Fibroblast of skin of left quadriceps (primary cell): ENCODE measurements at regions not wholly inside any gene's neighbourhood (a gene's known extent, or its start where the extent isn't known, plus 50 kb on each side); places are given as distances from the start of the nearest gene placed in this dataset.

ENCODE experiments used
- DNase-seq, 2 experiments: peaks; one replicate each; pipeline ENCODE4 v3.0.0-alpha.2; 2013; ENCODE audit warnings: low read depth in 2 of 2

DNA sequence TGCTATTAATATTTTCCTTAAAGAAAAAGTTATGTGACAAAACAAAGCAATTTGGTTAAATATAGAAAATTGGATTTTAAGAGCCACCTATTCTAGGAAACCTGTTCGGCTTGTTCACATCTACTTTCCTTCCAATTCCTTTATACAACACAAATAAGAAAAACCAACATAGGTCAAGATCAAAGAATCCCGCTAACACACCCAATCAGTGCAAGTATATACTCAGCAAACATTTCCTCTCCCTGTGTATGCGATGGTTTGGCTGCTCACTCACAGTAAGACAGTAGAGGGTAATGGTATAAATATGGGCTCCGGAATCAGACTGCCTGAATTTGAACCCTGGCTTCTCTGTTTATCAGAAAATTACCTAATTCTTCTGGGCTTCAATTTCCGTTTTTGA lies 757.5 kb upstream of the ZNF608 start:
- no peak for DNase-seq

- DNase-seq = no peak
Observed at GRCh38 chr5:125505115-125505514, 758.7 kb upstream of the ZNF608 start.

DNA sequence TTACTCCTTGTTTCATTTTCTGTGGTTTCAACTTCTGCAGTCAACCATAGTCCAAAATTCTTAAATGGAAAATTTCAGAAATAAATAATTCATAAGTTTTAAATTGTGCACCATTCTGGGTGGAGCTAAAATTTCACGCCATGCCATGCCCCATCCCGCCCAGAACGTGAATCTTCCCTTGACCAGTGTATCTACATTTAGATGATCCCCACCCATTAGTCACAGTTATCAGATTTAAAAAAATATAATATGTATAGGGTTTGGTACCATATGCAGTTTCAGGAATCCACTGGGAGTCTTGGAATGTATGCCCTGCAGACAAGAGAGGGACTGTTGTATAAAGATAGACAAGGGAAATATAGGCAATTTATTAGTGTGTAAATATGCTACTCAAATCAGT lies 759.7 kb upstream of the ZNF608 start:
- no peak for DNase-seq

GRCh38 chr5:125508225-125508624 lies 761.8 kb upstream of the ZNF608 start:
- DNase-seq = no peak

DNA sequence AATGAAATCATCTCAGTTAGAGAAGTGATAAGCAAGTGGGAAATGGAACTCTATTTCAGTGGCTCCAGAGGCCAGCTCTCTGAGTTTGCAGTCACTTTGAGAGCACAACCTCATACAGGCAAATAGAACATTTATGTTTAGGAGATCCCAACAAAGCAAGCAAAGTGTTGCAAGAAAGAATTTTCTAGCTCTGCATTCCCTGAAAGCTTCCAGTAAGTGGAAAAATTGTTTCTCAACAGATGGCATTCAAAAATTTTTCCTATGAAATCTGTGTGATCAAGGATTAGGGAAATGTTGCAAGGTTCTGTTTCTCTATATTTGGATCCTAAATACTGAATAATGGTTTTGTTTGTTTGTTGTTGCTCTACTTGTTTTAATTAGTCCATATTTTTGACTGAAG lies 764.2 kb upstream of the ZNF608 start:
- no peak for DNase-seq

GRCh38 chr5:125517973-125518550 lies 771.6 kb upstream of the ZNF608 start:
- DNase-seq = no peak

GRCh38 chr5:125521289-125521688 lies 774.9 kb upstream of the ZNF608 start:
- DNase-seq = no peak

DNA sequence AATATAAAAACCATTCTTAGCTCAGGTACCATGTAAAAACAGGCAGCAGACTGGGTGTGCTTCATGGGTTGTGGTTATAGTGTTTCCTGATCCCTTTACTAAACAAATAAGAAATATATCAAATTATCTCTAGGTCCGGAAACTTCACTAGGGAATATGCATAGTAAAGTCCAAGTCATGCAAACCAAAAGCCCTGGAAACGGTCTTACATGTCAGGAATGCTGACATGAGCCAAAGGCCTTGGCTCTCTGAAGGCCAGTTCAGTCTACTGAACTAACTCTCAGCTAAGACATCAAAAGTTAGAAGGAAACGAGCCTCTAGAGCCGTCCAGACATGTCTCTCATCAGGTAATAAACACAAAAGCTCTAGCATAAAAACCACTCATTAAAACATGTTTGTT lies 778.9 kb upstream of the ZNF608 start:
- no peak for DNase-seq

- no peak for DNase-seq
Observed at GRCh38 chr5:125526966-125527365, 780.5 kb upstream of the ZNF608 start.

- no peak for DNase-seq
Observed at GRCh38 chr5:125528881-125529280, 782.4 kb upstream of the ZNF608 start.

DNA sequence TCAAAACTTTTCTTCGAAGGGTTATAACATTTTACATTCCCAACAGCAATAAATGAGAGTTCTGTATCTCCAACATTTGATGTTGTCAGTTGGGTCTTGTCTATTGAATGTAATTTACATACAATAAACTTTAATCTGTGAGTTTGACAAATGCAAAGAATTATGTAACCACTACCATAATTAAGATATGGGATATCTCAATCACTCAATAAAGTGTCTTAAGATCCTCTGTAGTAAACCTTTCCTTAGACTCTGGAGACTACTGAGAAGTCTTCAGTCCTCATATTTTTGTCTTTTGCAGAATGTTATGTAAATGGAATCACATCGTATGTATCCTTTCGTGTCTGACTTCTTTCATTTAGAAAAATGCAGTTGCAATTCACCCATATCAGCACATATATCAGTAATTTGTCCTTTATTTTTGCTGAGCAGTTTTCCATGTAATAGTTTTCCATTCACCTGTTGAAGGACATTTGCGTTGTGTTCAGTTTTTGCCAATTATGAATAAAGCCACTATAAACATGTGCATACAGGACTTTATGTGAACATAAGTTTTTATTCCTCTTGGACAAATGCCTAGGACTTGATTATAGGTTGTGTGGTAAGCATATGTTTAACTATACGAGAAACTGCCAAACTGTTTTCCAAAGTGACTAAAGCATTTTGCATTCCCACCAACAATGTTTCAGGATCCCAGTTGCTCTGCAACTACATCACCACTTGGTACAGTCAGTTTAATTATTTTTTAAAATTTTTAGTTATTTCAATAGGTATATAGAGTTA lies 784.6 kb upstream of the ZNF608 start:
- DNase-seq = peak; percentile 13 to 15

GRCh38 chr5:125536095-125536494 lies 789.7 kb upstream of the ZNF608 start:
- DNase-seq = no peak

GRCh38 chr5:125536582-125536981 lies 790.1 kb upstream of the ZNF608 start:
- peak; percentile 63 to 67 for DNase-seq

DNA sequence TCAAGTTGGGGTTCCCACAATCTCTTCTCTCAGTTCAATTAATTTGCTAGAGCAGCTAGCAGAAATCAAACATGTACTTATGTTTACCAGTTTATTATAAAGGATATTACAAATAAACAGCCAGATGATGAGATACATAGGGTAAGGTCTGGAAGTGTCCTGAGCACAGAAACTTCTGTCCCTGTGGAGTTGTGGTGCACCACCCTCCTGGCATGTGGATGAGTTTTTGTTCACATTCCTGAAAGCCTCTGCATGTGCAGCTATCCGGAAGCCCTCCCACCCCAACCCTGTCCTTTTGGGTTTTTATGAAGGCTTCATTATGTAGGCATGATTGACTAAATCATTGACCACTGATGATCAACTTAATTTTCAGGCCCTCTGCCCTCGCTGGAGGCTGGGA lies 791.2 kb upstream of the ZNF608 start:
- DNase-seq = no peak

- no peak for DNase-seq
Observed at GRCh38 chr5:125538469-125538868, 792.0 kb upstream of the ZNF608 start.

DNA sequence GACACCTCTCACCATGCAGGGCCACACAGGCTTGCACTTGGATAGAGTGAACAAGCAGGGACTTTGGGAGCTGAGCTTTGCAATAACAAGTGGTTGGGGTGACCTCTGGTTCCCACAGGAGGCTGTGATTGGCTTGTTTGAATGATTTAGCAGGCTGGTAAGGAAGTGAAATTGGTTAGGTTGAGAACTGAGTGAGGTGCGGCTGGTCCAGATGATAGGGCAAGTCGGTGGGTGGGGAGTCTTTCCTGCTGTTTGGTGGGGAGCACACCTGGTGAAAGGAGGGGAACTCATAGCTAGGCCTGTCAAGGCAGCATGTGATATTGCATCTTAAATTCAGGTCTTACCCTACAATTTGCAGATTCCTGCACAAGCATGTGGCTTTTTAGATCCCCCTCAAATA lies 794.6 kb upstream of the ZNF608 start:
- DNase-seq = no peak

DNA sequence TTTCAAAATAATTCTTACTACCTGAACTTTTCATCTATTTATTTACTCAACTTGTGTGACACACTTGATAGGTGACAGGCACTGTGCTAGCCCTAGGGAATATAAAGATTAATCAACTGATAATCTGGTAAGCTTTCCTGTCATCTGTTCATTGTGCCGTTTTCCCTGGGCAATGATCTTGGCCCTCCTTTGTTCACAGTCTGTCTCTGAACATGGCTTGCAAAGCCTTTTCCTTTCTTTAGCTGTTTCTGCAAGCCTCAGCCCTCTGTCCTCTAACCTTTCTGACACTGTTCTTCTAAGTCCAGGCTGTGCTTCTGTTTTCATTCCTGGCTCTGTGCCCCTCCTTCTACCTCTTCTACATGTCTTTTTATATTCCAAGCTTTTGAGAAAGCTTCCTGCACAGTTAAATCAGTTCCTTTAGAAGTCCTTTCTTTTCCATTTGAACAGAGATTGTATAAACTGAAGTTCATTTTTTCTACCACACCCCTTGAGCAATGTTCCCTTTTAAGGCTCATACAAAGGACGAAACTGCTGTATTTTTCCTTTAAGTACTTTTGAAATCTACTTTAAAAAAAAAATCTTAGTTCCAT lies 803.0 kb upstream of the ZNF608 start:
- no peak for DNase-seq

DNA sequence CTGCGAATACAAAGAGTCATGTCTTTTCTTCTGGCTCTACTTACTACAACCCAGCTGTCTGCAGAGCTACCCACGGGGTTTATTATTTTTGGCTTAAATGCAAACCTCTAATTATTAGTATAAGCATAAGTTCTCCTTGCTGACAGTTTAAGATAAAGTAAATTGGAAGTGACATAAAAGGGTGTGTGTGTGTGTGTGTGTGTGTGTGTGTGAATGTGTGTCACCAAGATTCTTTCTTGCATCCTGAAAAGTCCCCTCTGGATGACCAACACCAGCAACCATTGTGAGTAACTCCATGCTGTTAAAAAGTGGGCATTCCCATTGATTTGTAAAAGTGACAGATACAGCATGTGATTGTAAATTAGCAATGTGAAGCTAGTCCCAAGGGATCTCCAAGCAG lies 803.8 kb upstream of the ZNF608 start:
- peak; percentile 80 for DNase-seq

DNA sequence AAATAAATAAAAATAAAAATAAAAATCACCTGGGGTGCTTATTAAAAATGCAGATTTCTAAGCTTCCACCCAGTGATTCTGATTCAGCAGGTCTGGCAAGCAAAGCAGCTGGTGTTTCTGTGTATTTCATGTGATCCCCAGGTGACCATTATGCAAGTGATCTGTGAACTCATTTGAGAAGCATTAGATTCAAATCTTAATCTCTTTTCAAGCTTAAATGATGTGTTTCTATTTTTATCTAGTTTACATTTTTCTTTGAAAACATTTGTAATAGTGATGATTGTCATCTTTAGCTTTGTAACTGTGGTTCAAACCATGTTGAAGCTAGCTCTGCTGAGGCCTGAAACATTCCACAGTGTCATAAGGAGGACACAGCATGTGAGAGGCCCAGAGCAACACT lies 804.8 kb upstream of the ZNF608 start:
- DNase-seq = no peak

- DNase-seq = no peak
Observed at GRCh38 chr5:125551797-125552196, 805.4 kb upstream of the ZNF608 start.

GRCh38 chr5:125552486-125552885 lies 806.0 kb upstream of the ZNF608 start:
- no peak for DNase-seq

- no peak for DNase-seq
Observed at GRCh38 chr5:125554355-125554754, 807.9 kb upstream of the ZNF608 start.

DNA sequence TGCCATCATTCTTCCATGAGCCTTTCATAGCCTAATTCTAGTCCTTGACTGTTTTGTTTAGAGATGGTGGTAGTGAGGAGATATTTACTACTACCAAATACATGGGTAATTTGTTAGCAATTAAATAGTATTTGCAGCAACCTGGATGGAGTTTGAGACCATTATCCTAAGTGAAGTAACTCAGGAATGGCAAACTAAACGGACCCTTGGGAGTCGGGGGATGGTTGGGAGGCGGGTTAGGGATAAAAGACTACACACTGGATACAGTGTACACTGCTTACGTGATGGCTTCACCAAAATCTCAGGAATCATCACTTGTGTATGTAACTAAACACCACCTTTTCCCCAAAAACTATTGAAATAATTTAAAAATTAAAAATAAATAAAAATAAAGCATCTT lies 809.2 kb upstream of the ZNF608 start:
- DNase-seq = no peak
